Esophagus muscularis mucosa (tissue), 4 donors: ENCODE measurements at regions not wholly inside any gene's neighbourhood (a gene's known extent, or its start where the extent isn't known, plus 50 kb on each side); places are given as distances from the start of the nearest gene placed in this dataset.

Experiments used
- CTCF ChIP-seq, 3 experiments: fragments of 200-600 bp in 2 of 3; fragments of 450-650 bp in 1 of 3; sonication (generic) in 2 of 3; IDR thresholded peaks; one replicate each; pipeline ENCODE4 v1.5.1; 2017 to 2019; ENCODE audit warnings: antibody characterized with exemption in 3 of 3, mild to moderate bottlenecking in 2 of 3, moderate library complexity in 1 of 3
- EP300 ChIP-seq: sonication (generic); formaldehyde crosslinking; IDR thresholded peaks from one replicate; pipeline ENCODE4 v1.6.1; 2017; ENCODE audit warnings: antibody characterized with exemption
- POLR2A ChIP-seq: fragments of 450-650 bp; IDR thresholded peaks from one replicate; pipeline ENCODE4 v1.6.1; 2017; ENCODE audit warnings: antibody characterized with exemption, moderate library complexity, mild to moderate bottlenecking, low read depth
- POLR2AphosphoS5 ChIP-seq, 2 donors: sonication (generic); formaldehyde crosslinking; IDR thresholded peaks; one replicate each; pipeline ENCODE4 v1.6.1; 2017; ENCODE audit warnings: antibody characterized with exemption in 2 of 2

- TF ChIP-seq POLR2AphosphoS5 (IDR thresholded peaks at IDR 0.05), result no peak
- no peak for TF ChIP-seq CTCF (IDR thresholded peaks at IDR 0.05)
- no peak for TF ChIP-seq POLR2A
- TF ChIP-seq EP300, result no peak
These were observed 157.5 kb downstream of the ADRA2A start for GRCh38 chr10:111234234-111234913.
